ENCODE measurements at regions not wholly inside any gene's neighbourhood (a gene's known extent, or its start where the extent isn't known, plus 50 kb on each side); places are given as distances from the start of the nearest gene placed in this dataset.

GRCh38 chr18:39271654-39272053 is 1706.1 kb upstream of the CELF4 start:
- no peaks in the 10 kb centered on the region for H3K36me3 ChIP-seq
- no peak overlapping the region for H3K4me3 ChIP-seq
- ATAC-seq (ENCODE audit: low FRiP score in 2 of 2), result no peak
- TF ChIP-seq EP300 (IDR thresholded peaks at IDR 0.05) (no peak), POLR2AphosphoS5 (IDR thresholded peaks at IDR 0.05) (no peak), POLR2A (IDR thresholded peaks at IDR 0.05) (no peak), CTCF (IDR thresholded peaks at IDR 0.05) (no peak)
- 84 to 86% methylated on average over 4 of the region's 4 CpGs for WGBS, 2 donors
- H3K27ac ChIP-seq, result no peak overlapping the region
- no peaks in the 10 kb centered on the region for H3K9me3 ChIP-seq
- H3K4me1 ChIP-seq, result no peaks in the 10 kb centered on the region
- H3K27me3 ChIP-seq, result no peaks in the 10 kb centered on the region
- no peak for DNase-seq

- no peak for TF ChIP-seq CTCF (IDR thresholded peaks at IDR 0.05)
- ATAC-seq (ENCODE audit: low FRiP score in 2 of 2) (no peak), DNase-seq (no peak)
- H3K4me1 ChIP-seq, result no peaks in the 10 kb centered on the region
- no peak overlapping the region for H3K27ac ChIP-seq
- WGBS, 2 donors, result 72 to 73% methylated on average over 1 of the region's 1 CpG
- no peaks in the 10 kb centered on the region for H3K9me3 ChIP-seq
- no peaks in the 10 kb centered on the region for H3K36me3 ChIP-seq
- no peaks in the 10 kb centered on the region for H3K27me3 ChIP-seq
- H3K4me3 ChIP-seq, result no peak overlapping the region
Observed at GRCh38 chr18:39260565-39260964, 1695.0 kb upstream of the CELF4 start.

- 71 to 75% methylated on average over 1 of the region's 1 CpG for WGBS, 2 donors
- Histone ChIP-seq H3K4me3 (no peak overlapping the region), H3K36me3 (no peaks in the 10 kb centered on the region), H3K4me1 (no peaks in the 10 kb centered on the region), H3K27ac (no peak overlapping the region), H3K27me3 (no peaks in the 10 kb centered on the region), H3K9me3 (no peaks in the 10 kb centered on the region)
- DNase-seq (no peak), ATAC-seq (ENCODE audit: low FRiP score in 2 of 2) (no peak)
- TF ChIP-seq CTCF (IDR thresholded peaks at IDR 0.05) (no peak), POLR2A (IDR thresholded peaks at IDR 0.05) (no peak), EP300 (IDR thresholded peaks at IDR 0.05) (no peak), POLR2AphosphoS5 (IDR thresholded peaks at IDR 0.05) (no peak)
Observed at GRCh38 chr18:39259736-39260135, 1694.1 kb upstream of the CELF4 start.

- no peak overlapping the region for H3K27ac ChIP-seq
- H3K36me3 ChIP-seq, result no peaks in the 10 kb centered on the region
- no peak for TF ChIP-seq EP300 (IDR thresholded peaks at IDR 0.05)
- no peak for TF ChIP-seq POLR2A (IDR thresholded peaks at IDR 0.05)
- TF ChIP-seq CTCF (IDR thresholded peaks at IDR 0.05), result no peak
- TF ChIP-seq POLR2AphosphoS5 (IDR thresholded peaks at IDR 0.05), result no peak
- no peak for DNase-seq
- no peak overlapping the region for H3K4me3 ChIP-seq
- 95 to 97% methylated on average over 1 of the region's 1 CpG for WGBS, 2 donors
- no peaks in the 10 kb centered on the region for H3K9me3 ChIP-seq
- H3K4me1 ChIP-seq, result no peaks in the 10 kb centered on the region
- no peaks in the 10 kb centered on the region for H3K27me3 ChIP-seq
- ATAC-seq (ENCODE audit: low FRiP score in 2 of 2), result no peak
Observed at GRCh38 chr18:39244242-39244641, 1678.6 kb upstream of the CELF4 start.

GRCh38 chr18:39241534-39241933 is 1675.9 kb upstream of the CELF4 start:
- ATAC-seq (ENCODE audit: low FRiP score in 2 of 2), result no peak
- WGBS, 2 donors, result 63 to 64% methylated on average over 3 of the region's 3 CpGs
- TF ChIP-seq POLR2AphosphoS5 (IDR thresholded peaks at IDR 0.05), result no peak
- TF ChIP-seq EP300 (IDR thresholded peaks at IDR 0.05), result no peak
- no peak for TF ChIP-seq CTCF (IDR thresholded peaks at IDR 0.05)
- TF ChIP-seq POLR2A (IDR thresholded peaks at IDR 0.05), result no peak
- no peak overlapping the region for H3K27ac ChIP-seq
- H3K4me3 ChIP-seq, result no peak overlapping the region
- no peaks in the 10 kb centered on the region for H3K27me3 ChIP-seq
- H3K9me3 ChIP-seq, result no peaks in the 10 kb centered on the region
- no peaks in the 10 kb centered on the region for H3K36me3 ChIP-seq
- no peaks in the 10 kb centered on the region for H3K4me1 ChIP-seq
- DNase-seq, result no peak
